AG20443 (cell line): ENCODE measurements at regions not wholly inside any gene's neighbourhood (a gene's known extent, or its start where the extent isn't known, plus 50 kb on each side); places are given as distances from the start of the nearest gene placed in this dataset.

Experiments used
- DNase-seq: peaks from one replicate; pipeline ENCODE4 v3.0.0; 2012; ENCODE audit warnings: low spot score, mixed read lengths

- DNase-seq: no peak
Measured at GRCh38 chr5:6806668-6807067, 93.4 kb downstream of the TENT4A start.

- DNase-seq: no peak
Measured at GRCh38 chr5:6808462-6808861, 95.2 kb downstream of the TENT4A start.

GRCh38 chr5:6810641-6811405 is 97.6 kb downstream of the TENT4A start:
- no peak for DNase-seq

GRCh38 chr5:6812091-6812490 is 98.9 kb downstream of the TENT4A start:
- no peak for DNase-seq

- peak; percentile 47 for DNase-seq
Measured at GRCh38 chr5:6812800-6813731, 99.8 kb downstream of the TENT4A start.

GRCh38 chr5:6814816-6815215 is 101.6 kb downstream of the TENT4A start:
- DNase-seq: no peak

- peak; percentile 29 for DNase-seq
Measured at GRCh38 chr5:6818594-6819511, 105.6 kb downstream of the TENT4A start.

- DNase-seq: no peak
Measured at GRCh38 chr5:6819521-6819920, 106.3 kb downstream of the TENT4A start.

- DNase-seq: peak; percentile 37
Measured at GRCh38 chr5:6820851-6821479, 107.7 kb downstream of the TENT4A start.

GRCh38 chr5:6822068-6822467 is 108.8 kb downstream of the TENT4A start:
- DNase-seq: no peak

GRCh38 chr5:6822556-6823343 is 109.5 kb downstream of the TENT4A start:
- no peak for DNase-seq

GRCh38 chr5:6823996-6824395 is 110.8 kb downstream of the TENT4A start:
- no peak for DNase-seq

GRCh38 chr5:6825678-6826244 is 112.5 kb downstream of the TENT4A start:
- DNase-seq: no peak

- no peak for DNase-seq
Measured at GRCh38 chr5:6826756-6827155, 113.5 kb downstream of the TENT4A start.

- DNase-seq: no peak
Measured at GRCh38 chr5:6827526-6828219, 114.4 kb downstream of the TENT4A start.

- peak; percentile 77 for DNase-seq
Measured at GRCh38 chr5:6829150-6829784, 116.0 kb downstream of the TENT4A start.

GRCh38 chr5:6830643-6831239 is 117.5 kb downstream of the TENT4A start:
- no peak for DNase-seq
